HEK293T (cell line): ENCODE measurements at regions not wholly inside any gene's neighbourhood (a gene's known extent, or its start where the extent isn't known, plus 50 kb on each side); places are given as distances from the start of the nearest gene placed in this dataset.

Source experiments
- CTCF ChIA-PET: fragments of 350-600 bp; formaldehyde crosslinking; extraction: SDS; loops from one replicate; lab custom pipeline; 2021; ENCODE audit warnings: antibody characterized with exemption, inconsistent platforms; lab: Yijun Ruan, JAX
- POLR2A ChIA-PET: fragments of 350-600 bp; formaldehyde crosslinking; extraction: SDS; loops from one replicate; lab custom pipeline; 2020; ENCODE audit warnings: antibody characterized with exemption, inconsistent platforms; lab: Yijun Ruan, JAX
- DNase-seq: peaks from one replicate; pipeline ENCODE4 v3.0.0; 2012; ENCODE audit warnings: mixed read lengths; ENCODE audit errors: extremely low spot score
- ARNT ChIP-seq: fragments of 450-650 bp; IDR thresholded peaks from 2 replicates; pipeline ENCODE4 v1.6.1; 2017; ENCODE audit warnings: mild to moderate bottlenecking
- BHLHE40 ChIP-seq: fragments of 450-650 bp; IDR thresholded peaks from 2 replicates; pipeline ENCODE4 v1.6.1; 2016; ENCODE audit warnings: mild to moderate bottlenecking, moderate library complexity, borderline replicate concordance
- CTBP1 ChIP-seq: fragments of 450-650 bp; IDR thresholded peaks from 2 replicates; pipeline ENCODE4 v1.6.1; 2016; ENCODE audit warnings: borderline replicate concordance
- ELF4 ChIP-seq: fragments of 450-650 bp; IDR thresholded peaks from 2 replicates; pipeline ENCODE4 v1.6.1; 2017; ENCODE audit warnings: antibody characterized with exemption
- FOXA1 ChIP-seq: fragments of 450-650 bp; IDR thresholded peaks from 2 replicates; pipeline ENCODE4 v1.6.1; 2016; ENCODE audit warnings: mild to moderate bottlenecking
- FOXK2 ChIP-seq: fragments of 450-650 bp; IDR thresholded peaks from 2 replicates; pipeline ENCODE4 v1.6.1; 2016; ENCODE audit warnings: mild to moderate bottlenecking
- FOXM1 ChIP-seq: fragments of 450-650 bp; IDR thresholded peaks from 2 replicates; pipeline ENCODE4 v1.6.1; 2017; ENCODE audit warnings: mild to moderate bottlenecking, borderline replicate concordance
- HDGF ChIP-seq: fragments of 450-650 bp; IDR thresholded peaks from 2 replicates; pipeline ENCODE4 v1.6.1; 2017; ENCODE audit warnings: antibody characterized with exemption, borderline replicate concordance
- L3MBTL2 ChIP-seq: fragments of 450-650 bp; conservative IDR thresholded peaks from 2 replicates; pipeline ENCODE4 v1.6.1; 2016; ENCODE audit warnings: mild to moderate bottlenecking
- LEF1 ChIP-seq: fragments of 450-650 bp; IDR thresholded peaks from 2 replicates; pipeline ENCODE4 v1.6.1; 2017; ENCODE audit warnings: mild to moderate bottlenecking, borderline replicate concordance
- NFRKB ChIP-seq: fragments of 450-650 bp; IDR thresholded peaks from 2 replicates; pipeline ENCODE4 v1.6.1; 2016; ENCODE audit warnings: mild to moderate bottlenecking, moderate library complexity
- SP1 ChIP-seq: fragments of 450-650 bp; IDR thresholded peaks from 2 replicates; pipeline ENCODE4 v1.6.1; 2017
- SUZ12 ChIP-seq: fragments of 450-650 bp; IDR thresholded peaks from 2 replicates; pipeline ENCODE4 v1.6.1; 2016; ENCODE audit warnings: mild to moderate bottlenecking
- TARDBP ChIP-seq: fragments of 450-650 bp; IDR thresholded peaks from 2 replicates; pipeline ENCODE4 v1.6.1; 2016
- ZNF384 ChIP-seq: fragments of 450-650 bp; IDR thresholded peaks from 2 replicates; pipeline ENCODE4 v1.6.1; 2016
- TF ChIP-seq, protein P1 (sequence below): fragments of 450-650 bp; IDR thresholded peaks from 2 replicates; pipeline ENCODE4 v1.6.1; 2016

DNA sequence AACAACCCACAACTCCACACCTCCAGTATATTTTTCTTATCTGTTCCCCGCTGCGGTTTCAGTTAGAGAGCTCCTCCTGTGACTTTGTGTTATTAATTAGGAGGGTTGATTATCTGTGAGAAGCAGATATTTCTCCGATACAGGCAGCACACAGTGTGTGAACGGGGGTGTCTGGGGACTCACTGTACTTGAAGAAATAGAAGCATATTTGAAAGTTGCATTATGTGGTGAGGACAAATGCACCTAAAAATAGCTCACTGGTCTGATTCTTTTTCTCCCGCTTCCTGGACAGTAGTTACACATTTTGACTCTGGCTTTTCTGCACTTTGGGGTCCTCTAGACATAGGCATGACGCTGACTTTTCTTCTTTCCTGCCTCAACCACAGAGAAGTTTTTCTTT is 277.7 kb downstream of the VRK1 start:
- DNase-seq: no peak
- ChIA-PET POLR2A (no interaction called here), CTCF (no interaction called here)
- TF ChIP-seq SUZ12 (no peak), FOXA1 (no peak), NFRKB (no peak), FOXM1 (no peak), ELF4 (no peak)

DNA sequence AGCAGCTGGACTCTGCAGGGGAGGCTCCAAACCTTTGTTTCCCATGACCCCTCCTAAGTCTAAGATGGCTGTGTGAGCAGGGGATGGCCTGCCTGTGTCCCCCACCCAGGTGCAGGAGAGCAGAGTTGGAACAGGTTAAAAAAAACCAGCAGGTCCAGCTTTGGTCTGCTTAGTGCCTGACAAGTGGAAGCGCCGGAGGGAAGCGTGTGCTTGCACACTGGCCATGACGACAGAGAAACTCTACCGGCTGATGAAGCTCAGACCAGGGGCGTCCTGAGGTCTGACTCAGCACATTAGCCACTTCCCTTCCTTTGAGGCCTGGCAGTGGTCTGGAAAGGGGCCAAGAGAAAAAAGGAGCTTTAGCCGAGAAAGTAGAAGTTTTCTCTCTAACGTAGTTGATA is 280.1 kb downstream of the VRK1 start:
- POLR2A ChIA-PET: no interaction called here
- TF ChIP-seq TARDBP (no peak), FOXK2 (no peak), ARNT (no peak), LEF1 (no peak), NFRKB (no peak)
- TF ChIP-seq, protein P1, sequence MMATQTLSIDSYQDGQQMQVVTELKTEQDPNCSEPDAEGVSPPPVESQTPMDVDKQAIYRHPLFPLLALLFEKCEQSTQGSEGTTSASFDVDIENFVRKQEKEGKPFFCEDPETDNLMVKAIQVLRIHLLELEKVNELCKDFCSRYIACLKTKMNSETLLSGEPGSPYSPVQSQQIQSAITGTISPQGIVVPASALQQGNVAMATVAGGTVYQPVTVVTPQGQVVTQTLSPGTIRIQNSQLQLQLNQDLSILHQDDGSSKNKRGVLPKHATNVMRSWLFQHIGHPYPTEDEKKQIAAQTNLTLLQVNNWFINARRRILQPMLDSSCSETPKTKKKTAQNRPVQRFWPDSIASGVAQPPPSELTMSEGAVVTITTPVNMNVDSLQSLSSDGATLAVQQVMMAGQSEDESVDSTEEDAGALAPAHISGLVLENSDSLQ: no peak

GRCh38 chr14:97077687-97078086 is 280.5 kb downstream of the VRK1 start:
- no peak for TF ChIP-seq ARNT
- no peak for TF ChIP-seq ZNF384
- DNase-seq: no peak
- ChIA-PET POLR2A (no interaction called here), CTCF (no interaction called here)

More for the DNA sequence above, 280.1 kb downstream of the VRK1 start:
- no peak for DNase-seq
- CTCF ChIA-PET: no interaction called here

DNA sequence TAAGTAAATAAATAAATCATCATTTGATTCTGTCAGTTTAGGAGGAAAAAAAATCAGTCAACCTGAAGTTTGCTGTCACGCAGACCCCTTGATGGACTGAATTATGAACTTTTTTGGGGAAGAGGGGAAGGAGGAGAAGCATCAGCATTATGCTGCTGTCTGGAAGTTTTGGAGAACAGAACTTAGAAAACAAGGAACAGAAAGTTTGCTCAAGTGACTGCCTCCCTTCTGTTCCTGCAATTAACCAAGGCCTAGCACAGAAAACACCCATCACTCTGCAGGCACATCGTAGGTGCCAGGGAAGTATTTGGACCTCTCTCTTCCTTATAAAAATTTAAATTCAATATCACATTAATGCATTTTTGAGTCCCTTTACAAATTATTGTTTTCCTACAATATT is 283.8 kb downstream of the VRK1 start:
- CTCF ChIA-PET: interaction anchor here (0.6 kb wide), 1 partner anchor 578 kb away, joined by 3 read pairs; no protein-coding TSS in a partner anchor
- TF ChIP-seq CTBP1: no peak
- no peak for TF ChIP-seq ARNT
- no peak for TF ChIP-seq HDGF
- TF ChIP-seq NFRKB: no peak
- no peak for DNase-seq
- POLR2A ChIA-PET: no interaction called here

- no peak for DNase-seq
- TF ChIP-seq CTBP1 (no peak), TARDBP (no peak), L3MBTL2 (no peak), BHLHE40 (no peak), FOXA1 (no peak), ZNF384 (no peak), HDGF (no peak), LEF1 (no peak), NFRKB (no peak), ARNT (no peak), FOXM1 (no peak), ELF4 (no peak)
- TF ChIP-seq, protein P1: no peak
- ChIA-PET CTCF (no interaction called here), POLR2A (no interaction called here)
Observed at GRCh38 chr14:97095269-97095668, 298.1 kb downstream of the VRK1 start.

DNA sequence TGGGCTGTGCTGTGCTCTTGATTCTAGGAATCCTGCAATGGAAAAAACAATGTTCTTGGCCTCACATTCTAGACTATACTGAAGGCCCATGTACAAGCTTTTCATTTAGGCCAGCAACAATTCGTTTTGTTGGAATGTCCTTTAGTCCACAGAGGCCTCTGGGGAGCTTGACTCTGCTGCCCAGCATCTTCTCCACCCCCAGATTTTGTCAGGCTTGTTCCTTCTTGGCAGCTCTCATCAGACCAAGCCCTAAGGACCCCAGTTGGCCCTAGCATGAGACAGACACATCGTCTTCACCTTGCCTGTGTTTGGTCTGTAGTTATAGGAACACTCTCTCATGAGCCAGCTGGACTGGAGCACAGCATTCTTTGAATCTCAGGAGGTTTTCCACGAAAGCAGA is 300.1 kb downstream of the VRK1 start:
- POLR2A ChIA-PET: no interaction called here

DNA sequence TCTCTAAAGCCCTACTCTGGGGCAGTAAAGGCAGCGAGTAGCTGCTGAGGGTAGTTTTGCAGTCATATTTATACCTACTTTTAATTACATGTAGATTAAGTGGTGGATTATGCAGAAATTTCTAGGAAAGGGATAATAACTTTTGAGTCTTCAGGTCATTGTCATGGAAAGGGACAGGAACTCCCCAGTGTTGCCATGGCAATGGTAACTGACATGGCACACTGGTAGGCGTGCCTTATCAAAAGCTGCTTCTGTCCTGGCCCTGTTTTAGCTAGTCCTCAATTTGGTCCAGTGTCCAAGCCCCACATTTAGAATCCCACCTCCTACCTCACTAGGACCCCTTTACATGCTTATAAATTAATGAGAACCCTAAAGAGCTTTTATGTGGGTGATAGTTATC is 303.1 kb downstream of the VRK1 start:
- TF ChIP-seq HDGF: no peak
- no peak for TF ChIP-seq FOXK2
- no peak for TF ChIP-seq SUZ12
- TF ChIP-seq BHLHE40: no peak
- TF ChIP-seq LEF1: no peak
- no peak for TF ChIP-seq NFRKB
- TF ChIP-seq L3MBTL2: no peak
- no peak for TF ChIP-seq CTBP1
- no peak for TF ChIP-seq FOXA1
- DNase-seq: no peak
- ChIA-PET CTCF (interaction anchor here (0.6 kb wide), 1 partner anchor 364 kb away, joined by 3 read pairs; no protein-coding TSS in a partner anchor), POLR2A (no interaction called here)

More for the DNA sequence above, 300.1 kb downstream of the VRK1 start:
- TF ChIP-seq SUZ12: no peak
- no peak for TF ChIP-seq BHLHE40
- TF ChIP-seq L3MBTL2: no peak
- no peak for TF ChIP-seq FOXM1
- no peak for TF ChIP-seq ZNF384
- no peak for TF ChIP-seq ELF4
- TF ChIP-seq LEF1: no peak
- TF ChIP-seq TARDBP: no peak
- no peak for TF ChIP-seq FOXA1
- no peak for TF ChIP-seq CTBP1
- no peak for TF ChIP-seq FOXK2
- no peak for TF ChIP-seq HDGF
- no peak for TF ChIP-seq NFRKB
- TF ChIP-seq ARNT: no peak
- TF ChIP-seq SP1: no peak
- TF ChIP-seq, protein P1: no peak
- no peak for DNase-seq
- CTCF ChIA-PET: interaction anchor here (0.6 kb wide), 1 partner anchor 674 kb away, joined by 3 read pairs; no protein-coding TSS in a partner anchor
